SK-N-SH treated with all-trans-retinoic acid at 6 μM for 48 hours (cell line): ENCODE measurements at regions not wholly inside any gene's neighbourhood (a gene's known extent, or its start where the extent isn't known, plus 50 kb on each side); places are given as distances from the start of the nearest gene placed in this dataset.

ENCODE experiments used
- BACH2 ChIP-seq: fragments of 250-450 bp; sonication (Bioruptor Pico); IDR thresholded peaks from 2 replicates; pipeline ENCODE4 v1.9.0; 2021; ENCODE audit warnings: mild to moderate bottlenecking, borderline replicate concordance
- CSDC2 ChIP-seq: fragments of 250-450 bp; sonication (Bioruptor Pico); IDR thresholded peaks from 2 replicates; pipeline ENCODE4 v1.5.0; 2020; ENCODE audit warnings: mild to moderate bottlenecking, moderate library complexity
- ISL1 ChIP-seq: fragments of 250-450 bp; sonication (Bioruptor Pico); IDR thresholded peaks from 2 replicates; pipeline ENCODE4 v2.1.2; 2022; ENCODE audit warnings: mild to moderate bottlenecking, moderate library complexity
- TOX ChIP-seq: fragments of 250-450 bp; sonication (Bioruptor Pico); IDR thresholded peaks from 2 replicates; pipeline ENCODE4 v1.8.0; 2021; ENCODE audit warnings: mild to moderate bottlenecking, moderate library complexity, borderline replicate concordance
- ZFP30 ChIP-seq: fragments of 450-650 bp; formaldehyde crosslinking; IDR thresholded peaks from 2 replicates; pipeline ENCODE4 v1.5.0; 2022; ENCODE audit warnings: mild to moderate bottlenecking, moderate library complexity
- ZNF565 ChIP-seq: fragments of 450-650 bp; formaldehyde crosslinking; conservative IDR thresholded peaks from 2 replicates; pipeline ENCODE4 v1.5.0; 2020; ENCODE audit warnings: low read depth, mild to moderate bottlenecking, moderate library complexity

DNA sequence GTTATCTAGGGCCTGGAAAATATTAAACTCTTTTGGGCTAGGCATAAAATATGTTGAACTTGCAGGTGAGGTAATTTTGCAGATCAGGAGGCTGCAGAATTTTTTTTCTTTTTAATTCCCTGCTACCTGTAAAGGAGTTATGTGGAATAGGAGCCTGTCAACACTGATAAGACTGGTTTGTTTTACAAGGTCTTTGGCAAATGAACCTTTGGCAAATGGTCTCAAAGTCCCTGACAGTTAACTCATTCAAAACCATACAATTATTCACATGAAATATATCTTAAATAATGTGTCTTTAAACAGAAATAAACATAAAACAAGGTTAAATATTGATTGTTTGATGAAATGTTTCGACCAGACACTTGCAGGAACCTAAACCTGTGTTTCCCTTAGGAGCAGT, 340.2 kb downstream of the GASK1B start:
- TF ChIP-seq ZNF565 (CRISPR knock-in tag) (no peak), TOX (CRISPR knock-in tag) (no peak), ISL1 (CRISPR knock-in tag) (no peak), ZFP30 (CRISPR knock-in tag) (no peak), CSDC2 (CRISPR knock-in tag) (no peak), BACH2 (CRISPR knock-in tag) (no peak)
